Mesothelial cell of epicardium (in vitro differentiated cells): ENCODE measurements at regions not wholly inside any gene's neighbourhood (a gene's known extent, or its start where the extent isn't known, plus 50 kb on each side); places are given as distances from the start of the nearest gene placed in this dataset.

Experiments used
- DNase-seq, 2 experiments: peaks; one replicate each; pipeline ENCODE4 v3.0.0; 2021; ENCODE audit warnings: low spot score in 2 of 2; ENCODE audit not compliant: unreplicated experiment in 2 of 2
- H3K27ac Mint-ChIP-seq: 2 replicates; pipeline ENCODE4 v1.8.0; 2021; ENCODE audit warnings: mixed read lengths
- H3K27me3 Mint-ChIP-seq: 2 replicates; pipeline ENCODE4 v1.8.0; 2021; ENCODE audit warnings: low read depth, mixed read lengths
- H3K36me3 Mint-ChIP-seq: 2 replicates; pipeline ENCODE4 v1.8.0; 2021; ENCODE audit warnings: mixed read lengths
- H3K4me1 Mint-ChIP-seq: 2 replicates; pipeline ENCODE4 v1.8.0; 2021; ENCODE audit warnings: mixed read lengths
- H3K4me3 Mint-ChIP-seq: 2 replicates; pipeline ENCODE4 v1.8.0; 2021; ENCODE audit warnings: mild to moderate bottlenecking, moderate library complexity, mixed read lengths
- H3K9me3 Mint-ChIP-seq: 2 replicates; pipeline ENCODE4 v1.8.0; 2021; ENCODE audit warnings: mixed read lengths
- CTCF ChIP-seq: fragments of 200-600 bp; sonication (generic); IDR thresholded peaks from one replicate; pipeline ENCODE4 v1.5.0; 2021; ENCODE audit warnings: antibody characterized with exemption; ENCODE audit not compliant: unreplicated experiment

GRCh38 chr11:92658733-92659132 is 310.7 kb upstream of the MTNR1B start:
- Mint-ChIP-seq H3K4me1 (peaks cover 8% of the 10 kb centered on the region), H3K9me3 (no peaks in the 10 kb centered on the region), H3K36me3 (no peaks in the 10 kb centered on the region), H3K27ac (no peak overlapping the region), H3K27me3 (no peaks in the 10 kb centered on the region), H3K4me3 (no peak overlapping the region)
- TF ChIP-seq CTCF, result no peak
- no peak for DNase-seq

GRCh38 chr11:92659793-92660192 is 309.7 kb upstream of the MTNR1B start:
- TF ChIP-seq CTCF, result no peak
- Mint-ChIP-seq H3K36me3 (no peaks in the 10 kb centered on the region), H3K4me3 (no peak overlapping the region), H3K27me3 (no peaks in the 10 kb centered on the region), H3K9me3 (no peaks in the 10 kb centered on the region), H3K4me1 (peaks cover 1% of the 10 kb centered on the region), H3K27ac (no peak overlapping the region)
- DNase-seq, result no peak

- H3K4me3 Mint-ChIP-seq, result no peak overlapping the region
- no peaks in the 10 kb centered on the region for H3K27me3 Mint-ChIP-seq
- H3K36me3 Mint-ChIP-seq, result no peaks in the 10 kb centered on the region
- no peaks in the 10 kb centered on the region for H3K4me1 Mint-ChIP-seq
- no peak for TF ChIP-seq CTCF
- no peak for DNase-seq
- H3K27ac Mint-ChIP-seq, result no peak overlapping the region
- no peaks in the 10 kb centered on the region for H3K9me3 Mint-ChIP-seq
These were observed 306.7 kb upstream of the MTNR1B start for GRCh38 chr11:92662601-92663360.

GRCh38 chr11:92663539-92663938 is 305.9 kb upstream of the MTNR1B start:
- no peak overlapping the region for H3K4me3 Mint-ChIP-seq
- no peak for DNase-seq
- H3K27ac Mint-ChIP-seq, result no peak overlapping the region
- no peaks in the 10 kb centered on the region for H3K27me3 Mint-ChIP-seq
- no peak for TF ChIP-seq CTCF
- no peaks in the 10 kb centered on the region for H3K4me1 Mint-ChIP-seq
- H3K36me3 Mint-ChIP-seq, result no peaks in the 10 kb centered on the region
- no peaks in the 10 kb centered on the region for H3K9me3 Mint-ChIP-seq

- no peak for DNase-seq
- Mint-ChIP-seq H3K9me3 (no peaks in the 10 kb centered on the region), H3K36me3 (no peaks in the 10 kb centered on the region), H3K27me3 (no peaks in the 10 kb centered on the region), H3K4me3 (no peak overlapping the region), H3K4me1 (peaks cover 12% of the 10 kb centered on the region), H3K27ac (no peak overlapping the region)
- no peak for TF ChIP-seq CTCF
These were observed 301.8 kb upstream of the MTNR1B start for GRCh38 chr11:92667486-92668152.
